ENCODE measurements at regions not wholly inside any gene's neighbourhood (a gene's known extent, or its start where the extent isn't known, plus 50 kb on each side); places are given as distances from the start of the nearest gene placed in this dataset.
"Not testable (repeated sequence)": the region's sequence is repeated elsewhere in the genome, so short reads cannot be mapped to it uniquely, and the experiment has no call there.

- TF ChIP-seq CTCF (IDR thresholded peaks at IDR 0.05; ENCODE audit: insufficient read depth, low read length, poor library complexity, severe bottlenecking); EZH2phosphoT487 (conservative IDR thresholded peaks at IDR 0.05; ENCODE audit: low read length): not testable (repeated sequence)
Measured at GRCh38 chr6:141506062-141506461, 626.7 kb upstream of the GJE1 start.
